ENCODE measurements at regions not wholly inside any gene's neighbourhood (a gene's known extent, or its start where the extent isn't known, plus 50 kb on each side); places are given as distances from the start of the nearest gene placed in this dataset.

GRCh38 chr2:13968811-13969210, 663.7 kb upstream of the LRATD1 start:
- no peaks in the 10 kb centered on the region for H3K27me3 ChIP-seq (replicated peaks)
- no peaks in the 10 kb centered on the region for H3K36me3 ChIP-seq (replicated peaks)
- DNase-seq = no peak
- H3K27ac ChIP-seq = no peak overlapping the region
- H3K4me3 ChIP-seq (ENCODE audit: low read depth, low read length) = no peak overlapping the region
- in situ Hi-C loops (cut with HindIII; ENCODE audit: low pct_ligation_motif_present, low sequenced_read_pairs) = no loop called here
- no peak for TF ChIP-seq CTCF (IDR thresholded peaks at IDR 0.05; ENCODE audit: low read depth, low read length, missing control alignments)

- in situ Hi-C loops (cut with HindIII; ENCODE audit: low pct_ligation_motif_present, low sequenced_read_pairs) = no loop called here
- no peak for TF ChIP-seq CTCF (IDR thresholded peaks at IDR 0.05; ENCODE audit: low read depth, low read length, missing control alignments)
- no peak overlapping the region for H3K27ac ChIP-seq
- H3K4me3 ChIP-seq (ENCODE audit: low read depth, low read length) = no peak overlapping the region
- no peaks in the 10 kb centered on the region for H3K36me3 ChIP-seq (replicated peaks)
- no peaks in the 10 kb centered on the region for H3K27me3 ChIP-seq (replicated peaks)
- no peak for DNase-seq
Observed at GRCh38 chr2:13986119-13986720, 646.3 kb upstream of the LRATD1 start.

GRCh38 chr2:13996527-13996926, 636.0 kb upstream of the LRATD1 start:
- H3K27me3 ChIP-seq (replicated peaks) = no peaks in the 10 kb centered on the region
- no peak overlapping the region for H3K4me3 ChIP-seq (ENCODE audit: low read depth, low read length)
- H3K36me3 ChIP-seq (replicated peaks) = no peaks in the 10 kb centered on the region
- no peak for DNase-seq
- no peak overlapping the region for H3K27ac ChIP-seq
- in situ Hi-C loops (cut with HindIII; ENCODE audit: low pct_ligation_motif_present, low sequenced_read_pairs) = no loop called here
- TF ChIP-seq CTCF (IDR thresholded peaks at IDR 0.05; ENCODE audit: low read depth, low read length, missing control alignments) = no peak

GRCh38 chr2:14011190-14011589, 621.3 kb upstream of the LRATD1 start:
- Histone ChIP-seq H3K27me3 (replicated peaks) (no peaks in the 10 kb centered on the region), H3K27ac (no peak overlapping the region), H3K36me3 (replicated peaks) (no peaks in the 10 kb centered on the region), H3K4me3 (ENCODE audit: low read depth, low read length) (no peak overlapping the region)
- no peak for DNase-seq
- in situ Hi-C loops (cut with HindIII; ENCODE audit: low pct_ligation_motif_present, low sequenced_read_pairs) = no loop called here
- no peak for TF ChIP-seq CTCF (IDR thresholded peaks at IDR 0.05; ENCODE audit: low read depth, low read length, missing control alignments)

GRCh38 chr2:14015113-14015630, 617.3 kb upstream of the LRATD1 start:
- DNase-seq = no peak
- H3K27ac ChIP-seq = no peak overlapping the region
- TF ChIP-seq CTCF (IDR thresholded peaks at IDR 0.05; ENCODE audit: low read depth, low read length, missing control alignments) = no peak
- in situ Hi-C loops (cut with HindIII; ENCODE audit: low pct_ligation_motif_present, low sequenced_read_pairs) = no loop called here
- H3K4me3 ChIP-seq (ENCODE audit: low read depth, low read length) = no peak overlapping the region
- no peaks in the 10 kb centered on the region for H3K27me3 ChIP-seq (replicated peaks)
- no peaks in the 10 kb centered on the region for H3K36me3 ChIP-seq (replicated peaks)

Data from brain microvascular endothelial cell (primary cell).